ENCODE measurements at regions not wholly inside any gene's neighbourhood (a gene's known extent, or its start where the extent isn't known, plus 50 kb on each side); places are given as distances from the start of the nearest gene placed in this dataset.
A peak's percentile ranks its signal among the peaks of the same experiment; 100 is the strongest.

GRCh38 chr18:5058768-5059695, 138.0 kb downstream of the AKAIN1 start:
- H3K27ac ChIP-seq (replicated peaks): peak overlapping the region; percentile 32
- DNase-seq: peak; percentile 17
- intact Hi-C loops (cut with micrococcal nuclease): no loop called here

GRCh38 chr18:5057386-5058348, 139.4 kb downstream of the AKAIN1 start:
- Histone ChIP-seq H3K27ac (replicated peaks) (no peak overlapping the region), H3K4me3 (peak overlapping the region; percentile 17), H3K9me3 (replicated peaks) (no peaks in the 10 kb centered on the region), H3K36me3 (no peaks in the 10 kb centered on the region), H3K4me1 (no peaks in the 10 kb centered on the region), H3K27me3 (ENCODE audit: low read depth) (peaks cover 12% of the 10 kb centered on the region)
- intact Hi-C loops (cut with micrococcal nuclease): no loop called here
- TF ChIP-seq CTCF (IDR thresholded peaks at IDR 0.05; ENCODE audit: borderline replicate concordance): peak; percentile 71
- DNase-seq: peak; percentile 23

More at GRCh38 chr18:5058768-5059695, 138.0 kb downstream of the AKAIN1 start:
- no peak for TF ChIP-seq CTCF (IDR thresholded peaks at IDR 0.05; ENCODE audit: borderline replicate concordance)
- H3K9me3 ChIP-seq (replicated peaks): no peaks in the 10 kb centered on the region
- no peak overlapping the region for H3K4me3 ChIP-seq
- H3K36me3 ChIP-seq: no peaks in the 10 kb centered on the region
- peaks cover 8% of the 10 kb centered on the region for H3K27me3 ChIP-seq (ENCODE audit: low read depth)
- H3K4me1 ChIP-seq: no peaks in the 10 kb centered on the region

GRCh38 chr18:5052491-5052890, 144.6 kb downstream of the AKAIN1 start:
- intact Hi-C loops (cut with micrococcal nuclease): no loop called here
- no peaks in the 10 kb centered on the region for H3K4me1 ChIP-seq
- TF ChIP-seq CTCF (IDR thresholded peaks at IDR 0.05; ENCODE audit: borderline replicate concordance): no peak
- no peak overlapping the region for H3K27ac ChIP-seq (replicated peaks)
- H3K9me3 ChIP-seq (replicated peaks): no peaks in the 10 kb centered on the region
- no peaks in the 10 kb centered on the region for H3K36me3 ChIP-seq
- H3K4me3 ChIP-seq: no peak overlapping the region
- DNase-seq: no peak
- H3K27me3 ChIP-seq (ENCODE audit: low read depth): peaks cover 10% of the 10 kb centered on the region

- DNase-seq: no peak
- Histone ChIP-seq H3K27me3 (ENCODE audit: low read depth) (peaks cover 4% of the 10 kb centered on the region), H3K36me3 (no peaks in the 10 kb centered on the region), H3K27ac (replicated peaks) (no peak overlapping the region), H3K4me1 (no peaks in the 10 kb centered on the region), H3K4me3 (no peak overlapping the region), H3K9me3 (replicated peaks) (no peaks in the 10 kb centered on the region)
- TF ChIP-seq CTCF (IDR thresholded peaks at IDR 0.05; ENCODE audit: borderline replicate concordance): no peak
- intact Hi-C loops (cut with micrococcal nuclease): no loop called here
Observed at GRCh38 chr18:5051207-5051606, 145.8 kb downstream of the AKAIN1 start.

GRCh38 chr18:5049124-5049523, 147.9 kb downstream of the AKAIN1 start:
- Histone ChIP-seq H3K9me3 (replicated peaks) (no peaks in the 10 kb centered on the region), H3K27ac (replicated peaks) (no peak overlapping the region), H3K4me3 (no peak overlapping the region), H3K27me3 (ENCODE audit: low read depth) (peaks cover 4% of the 10 kb centered on the region), H3K36me3 (no peaks in the 10 kb centered on the region), H3K4me1 (no peaks in the 10 kb centered on the region)
- intact Hi-C loops (cut with micrococcal nuclease): no loop called here
- no peak for DNase-seq
- no peak for TF ChIP-seq CTCF (IDR thresholded peaks at IDR 0.05; ENCODE audit: borderline replicate concordance)
